Activated T-cell treated with anti-CD3 and anti-CD28 coated beads for 48 hours (primary cell): ENCODE measurements at regions not wholly inside any gene's neighbourhood (a gene's known extent, or its start where the extent isn't known, plus 50 kb on each side); places are given as distances from the start of the nearest gene placed in this dataset.

ENCODE experiments used
- DNase-seq: peaks from one replicate; pipeline ENCODE4 v3.0.0-alpha.2; 2020; ENCODE audit warnings: low read depth

DNA sequence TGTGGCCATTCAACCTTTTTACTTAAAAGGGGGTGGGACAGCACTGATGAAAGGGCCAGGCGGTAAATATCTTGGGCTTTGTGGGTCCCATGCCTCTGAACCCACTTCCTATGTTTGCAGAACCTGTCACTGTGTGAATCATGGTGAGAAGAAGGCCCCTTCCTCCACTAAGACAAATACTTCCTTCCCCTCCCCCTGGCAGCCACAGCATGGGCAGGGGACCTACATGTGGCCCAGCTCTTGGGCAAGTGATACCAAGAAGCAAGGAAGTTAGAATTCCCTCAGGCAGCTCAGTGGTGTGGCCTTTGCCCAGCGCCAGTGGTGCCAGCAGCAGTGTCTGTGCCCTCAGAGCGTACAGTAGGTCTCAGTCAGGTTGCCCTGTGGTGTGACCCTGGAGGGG lies 168.6 kb downstream of the TRIM33 start:
- no peak for DNase-seq

DNA sequence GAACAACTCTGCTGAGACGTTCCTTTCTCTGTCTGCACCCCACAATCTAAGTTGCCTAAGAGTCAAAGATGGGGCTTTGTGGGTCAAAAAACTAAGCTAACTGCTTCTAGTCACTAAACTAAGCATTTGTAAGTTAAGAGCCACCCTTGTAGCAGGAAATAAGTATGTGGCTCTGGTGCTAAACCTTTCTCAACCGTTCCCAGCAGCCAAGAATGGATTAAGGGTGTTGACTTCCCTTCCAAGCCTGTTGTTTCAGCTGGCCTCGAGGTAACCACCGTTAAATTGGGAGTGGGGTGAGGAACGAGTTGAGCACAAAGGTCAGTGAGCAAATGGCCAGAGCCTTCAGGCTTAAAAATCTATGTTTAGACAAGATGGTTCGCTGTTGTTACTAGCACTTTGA lies 169.1 kb downstream of the TRIM33 start:
- DNase-seq: no peak

DNA sequence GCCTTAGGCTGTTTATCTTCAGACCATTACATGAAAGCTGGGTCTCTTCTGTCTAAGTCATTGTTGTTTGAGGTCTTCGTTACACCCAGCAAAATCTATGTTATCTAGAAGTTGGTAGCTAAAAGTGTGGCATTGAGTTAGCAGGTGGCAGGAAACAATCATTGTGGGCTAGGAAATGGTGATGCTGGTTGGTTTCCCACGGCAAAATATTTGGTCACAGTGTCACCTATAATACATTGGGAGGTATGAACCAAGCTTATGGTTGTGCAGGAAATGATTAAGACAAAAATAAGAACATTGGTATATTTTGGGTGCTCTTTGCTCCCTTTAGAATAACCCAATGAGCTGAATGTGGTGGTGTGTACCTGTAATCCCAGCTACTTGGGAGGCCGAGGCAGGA lies 169.7 kb downstream of the TRIM33 start:
- DNase-seq: no peak

- DNase-seq: no peak
Measured at GRCh38 chr1:114340892-114341291, 170.1 kb downstream of the TRIM33 start.

GRCh38 chr1:114339379-114339778 lies 171.6 kb downstream of the TRIM33 start:
- DNase-seq: no peak

DNA sequence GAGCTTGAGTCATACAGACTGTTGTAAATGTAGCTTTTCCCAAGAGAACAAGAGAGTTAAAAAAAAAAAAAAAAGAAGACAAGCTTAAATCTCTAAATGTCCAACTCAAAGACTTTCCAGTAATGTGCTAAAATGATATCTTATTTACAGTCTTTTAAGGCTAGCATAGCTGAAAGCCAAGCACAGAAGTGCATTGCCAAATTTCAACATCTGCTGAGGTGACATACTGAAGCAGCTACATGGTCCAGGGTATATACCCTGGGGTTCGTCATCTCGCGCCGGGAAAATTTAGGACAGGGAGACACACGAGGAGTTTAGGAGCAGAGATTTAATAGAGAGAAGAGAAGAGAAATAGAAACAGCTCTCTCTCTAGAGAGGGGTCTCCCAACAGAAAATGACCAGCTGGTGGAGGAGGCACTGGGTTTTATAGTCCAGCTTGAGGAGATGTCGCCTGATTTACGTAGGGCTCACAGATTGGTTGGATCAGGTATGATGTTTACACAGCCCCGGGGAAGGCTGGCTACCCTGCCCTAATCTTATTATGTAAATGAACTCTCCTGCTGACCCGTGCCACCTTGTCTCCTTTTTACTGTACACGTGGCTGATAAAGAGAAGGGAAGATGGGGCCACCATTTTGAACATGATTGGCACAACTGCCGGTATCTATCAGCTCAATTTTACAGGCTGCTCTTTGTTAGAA lies 172.7 kb downstream of the TRIM33 start:
- DNase-seq: no peak

DNA sequence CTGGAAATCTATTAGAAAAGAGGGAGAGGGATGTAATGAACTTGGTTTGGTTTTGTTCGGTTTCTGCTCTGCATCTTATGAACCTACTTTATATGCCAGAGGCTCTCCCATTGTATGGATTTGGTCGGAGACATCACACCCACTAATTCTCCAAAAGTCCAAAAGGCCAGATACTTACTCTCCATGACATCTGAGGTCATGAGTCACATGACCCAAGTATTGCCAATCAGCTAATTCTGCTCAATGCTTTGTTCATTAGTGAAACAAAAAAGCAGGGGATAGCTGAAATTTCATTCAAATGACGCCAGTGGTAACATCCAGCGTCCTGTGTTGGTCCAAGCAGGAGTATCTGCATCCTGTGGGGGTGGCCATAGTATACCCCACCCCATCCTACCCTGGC lies 173.6 kb downstream of the TRIM33 start:
- DNase-seq: no peak

DNA sequence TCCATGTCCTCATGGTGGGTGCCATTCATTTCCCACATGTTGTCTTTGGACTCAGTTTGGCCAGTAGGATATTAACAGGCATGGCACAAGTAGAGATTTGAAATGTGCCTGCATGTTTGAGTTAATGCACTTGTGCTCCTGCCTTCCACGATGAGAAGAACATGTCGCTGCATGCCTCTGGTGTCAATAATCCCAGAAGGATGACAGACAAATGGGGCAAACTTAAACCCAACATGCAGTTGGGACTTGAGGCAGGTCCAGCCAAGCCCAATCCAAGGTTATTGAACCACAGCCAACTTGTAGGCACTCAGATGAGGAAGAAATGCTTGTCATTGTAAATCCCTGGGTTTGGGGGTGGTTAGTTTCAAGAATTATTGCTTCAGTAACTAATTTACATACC lies 174.6 kb downstream of the TRIM33 start:
- no peak for DNase-seq

GRCh38 chr1:114335273-114335672 lies 175.7 kb downstream of the TRIM33 start:
- no peak for DNase-seq

DNA sequence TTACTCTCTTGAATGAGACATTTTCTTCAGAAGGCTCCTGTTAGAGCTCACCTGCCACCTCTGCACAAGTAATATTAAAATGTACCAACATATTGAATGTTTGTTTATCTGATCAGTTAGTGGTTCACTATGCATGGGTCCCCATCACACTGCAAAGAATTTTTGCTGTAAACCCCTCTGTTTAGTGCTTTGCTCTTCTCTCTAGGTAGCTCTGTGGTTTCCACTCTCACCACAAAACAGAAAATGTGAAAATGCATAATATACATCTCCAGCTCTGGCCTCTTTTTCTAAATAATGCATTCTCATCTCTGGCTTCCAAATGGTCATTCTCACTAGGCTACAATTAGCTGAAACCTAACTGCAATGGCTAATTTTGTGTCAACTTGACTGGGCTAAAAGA lies 176.7 kb downstream of the TRIM33 start:
- no peak for DNase-seq

DNA sequence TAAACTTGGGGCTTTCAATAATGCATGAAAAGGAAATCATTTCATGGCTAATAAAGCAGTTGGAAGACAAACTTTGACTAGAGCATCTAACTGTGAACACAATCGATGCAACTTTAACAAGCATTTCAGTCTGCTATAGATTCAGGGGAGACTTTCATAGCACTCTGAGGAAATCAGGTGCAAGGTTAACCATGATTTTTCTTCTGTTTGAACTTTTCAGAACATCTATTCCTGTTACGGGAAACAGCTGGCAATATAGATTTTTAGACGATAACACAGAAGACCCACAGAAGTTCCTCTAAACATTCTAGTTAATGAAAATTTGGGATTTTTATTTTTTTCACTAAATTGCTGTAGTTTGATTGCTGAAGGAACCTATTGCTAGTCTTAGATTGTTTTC lies 177.3 kb downstream of the TRIM33 start:
- DNase-seq: no peak

DNA sequence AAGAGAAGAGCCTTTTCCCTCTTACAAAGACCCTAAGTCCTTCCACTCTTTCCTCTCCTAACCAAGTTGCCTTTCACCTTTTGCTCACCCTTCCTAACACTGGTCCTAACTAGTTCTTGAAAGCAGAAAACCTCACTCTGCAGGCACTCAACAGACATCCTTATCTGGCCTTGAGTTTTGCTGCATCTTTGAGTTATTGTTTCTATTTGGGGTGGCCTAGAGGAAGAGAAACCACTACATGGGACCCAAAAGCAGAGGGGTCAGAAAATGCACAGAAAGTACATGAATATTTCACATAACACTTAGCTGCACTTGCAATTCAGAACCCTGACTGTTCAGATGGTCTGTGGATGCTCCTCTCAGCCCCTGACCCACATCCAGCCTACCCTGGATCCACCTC lies 178.3 kb upstream of the SYT6 start:
- DNase-seq: no peak

GRCh38 chr1:114330451-114330983 lies 176.8 kb upstream of the SYT6 start:
- DNase-seq: no peak

DNA sequence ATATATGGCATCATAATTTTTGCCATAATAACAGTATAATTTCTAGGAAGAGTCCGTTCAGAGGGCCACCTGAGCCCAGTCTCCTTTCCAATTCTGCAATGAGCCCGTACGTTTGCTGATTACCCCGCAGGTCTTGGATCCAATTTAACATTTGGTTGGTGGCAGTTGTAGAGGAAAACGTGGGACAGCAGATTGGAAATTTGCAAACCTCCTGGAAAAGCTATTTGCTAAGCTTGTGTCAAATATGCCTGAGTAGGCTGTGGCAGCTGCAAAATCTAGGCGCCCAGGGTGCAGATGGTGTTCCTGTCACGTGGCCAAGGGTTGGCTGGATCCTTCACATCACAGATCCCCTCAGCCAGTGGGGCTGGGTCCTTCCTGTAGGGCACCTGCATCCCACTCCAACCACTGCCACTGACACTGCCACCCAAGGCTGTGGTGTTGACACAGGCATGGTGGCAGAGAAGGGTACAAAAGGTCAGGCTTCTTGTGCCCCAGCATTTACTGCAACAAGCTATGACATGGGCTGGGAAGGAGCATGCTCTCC lies 174.8 kb upstream of the SYT6 start:
- no peak for DNase-seq

DNA sequence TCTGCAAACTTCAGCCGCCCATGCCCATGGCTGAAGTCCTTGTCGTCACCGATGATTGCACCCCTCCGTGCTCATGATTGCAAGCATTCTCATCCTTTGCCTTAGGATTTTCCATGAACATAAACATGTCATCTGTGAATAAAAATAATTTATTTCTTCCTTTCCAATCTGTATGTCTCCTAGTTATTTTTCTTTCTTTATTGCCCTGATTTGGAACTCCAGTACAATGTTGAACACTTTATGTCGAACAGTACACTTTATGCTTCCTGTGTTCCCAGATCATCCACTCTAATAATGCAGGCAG lies 170.9 kb upstream of the SYT6 start:
- DNase-seq: no peak

DNA sequence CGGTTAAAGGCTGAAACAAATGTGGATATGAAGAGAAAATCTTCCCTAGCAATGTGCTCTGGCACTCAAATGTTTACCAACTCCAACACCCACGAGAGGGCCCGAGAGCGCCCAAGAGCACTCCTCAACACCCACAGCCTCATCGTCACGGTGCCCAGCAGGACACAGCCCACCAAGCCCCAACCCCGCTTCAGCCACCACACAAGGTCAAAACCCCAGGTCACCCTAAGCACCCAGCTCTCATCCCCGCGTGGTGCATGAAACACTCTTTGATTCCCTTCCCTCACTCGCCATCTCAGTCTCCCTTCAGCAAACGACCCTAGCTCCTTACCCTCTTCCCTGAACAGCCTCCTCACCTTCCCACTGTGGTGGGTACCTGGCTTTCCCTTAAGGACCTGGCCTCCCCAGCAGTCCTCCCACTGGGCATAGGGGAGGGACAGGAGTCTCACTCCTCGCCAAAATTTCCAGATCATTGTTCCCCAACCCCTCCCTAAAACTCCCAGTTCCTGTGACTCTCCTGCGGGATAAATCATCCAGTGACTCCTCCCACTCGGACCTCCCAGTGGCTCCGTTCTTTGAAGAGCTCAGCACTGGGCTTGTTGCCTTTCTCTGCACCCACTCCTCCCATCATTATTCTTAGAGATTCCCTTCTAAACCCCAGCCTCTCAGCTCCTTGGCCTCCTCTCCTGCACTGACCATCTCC lies 170.4 kb upstream of the SYT6 start:
- DNase-seq: no peak

DNA sequence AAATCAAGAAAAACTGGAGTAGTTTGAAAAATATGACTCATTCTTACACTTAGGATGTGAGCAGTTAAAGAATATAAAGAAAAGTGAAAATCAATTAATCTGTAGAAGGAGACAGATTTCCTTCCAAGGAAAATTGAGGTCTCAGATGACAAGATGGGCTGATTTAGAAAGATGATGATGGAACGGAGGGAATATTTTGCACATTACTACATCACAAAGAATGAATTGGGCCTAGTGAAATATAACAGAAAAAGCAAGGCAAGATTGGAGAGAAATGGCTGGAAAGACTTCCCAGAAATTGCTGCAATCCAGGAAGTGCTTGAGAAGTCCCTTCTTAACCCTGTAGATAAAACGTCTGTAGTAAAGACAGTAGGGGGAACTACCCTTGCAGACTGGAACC lies 169.1 kb upstream of the SYT6 start:
- no peak for DNase-seq

GRCh38 chr1:114322207-114322606 lies 168.5 kb upstream of the SYT6 start:
- DNase-seq: no peak

DNA sequence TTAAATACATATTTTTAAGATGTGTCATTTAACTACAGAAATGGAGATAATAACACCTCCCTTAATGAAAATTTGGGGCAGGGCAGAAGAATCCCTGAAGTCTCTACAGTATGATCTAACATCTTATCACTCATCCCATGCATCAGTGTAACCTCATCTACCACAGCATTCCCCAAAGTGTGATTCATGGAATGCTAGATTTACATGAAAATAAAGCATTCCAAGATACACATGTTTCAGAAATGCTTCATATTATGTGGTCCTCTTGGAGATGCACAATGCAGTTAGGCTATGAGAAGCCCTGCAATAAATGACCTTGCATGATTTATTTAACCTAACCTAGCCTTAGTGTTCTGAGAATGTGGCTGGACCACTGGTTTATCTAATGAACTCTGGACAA lies 166.9 kb upstream of the SYT6 start:
- no peak for DNase-seq

- DNase-seq: no peak
Measured at GRCh38 chr1:114319418-114319817, 165.7 kb upstream of the SYT6 start.

DNA sequence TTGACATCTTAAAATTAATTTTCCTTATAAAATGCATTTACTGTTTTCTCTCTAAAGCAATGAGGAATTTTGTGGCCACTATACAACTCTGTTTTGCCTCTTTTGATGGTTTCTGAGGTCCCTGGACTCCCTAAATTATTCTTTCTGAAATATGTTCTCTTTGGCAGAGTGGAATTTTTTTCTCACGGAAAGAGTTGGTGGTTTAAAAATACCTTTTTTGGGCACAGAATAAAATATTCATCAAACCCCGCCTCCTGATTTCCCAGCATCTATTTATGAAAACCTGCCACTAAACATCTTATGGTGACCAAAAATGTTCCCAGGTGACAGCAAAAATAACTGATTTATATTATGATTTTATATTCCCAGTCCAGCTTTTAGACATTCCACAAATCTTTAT lies 165.3 kb upstream of the SYT6 start:
- DNase-seq: no peak

GRCh38 chr1:114316204-114316603 lies 162.5 kb upstream of the SYT6 start:
- no peak for DNase-seq

- no peak for DNase-seq
Measured at GRCh38 chr1:114315631-114316030, 162.0 kb upstream of the SYT6 start.

DNA sequence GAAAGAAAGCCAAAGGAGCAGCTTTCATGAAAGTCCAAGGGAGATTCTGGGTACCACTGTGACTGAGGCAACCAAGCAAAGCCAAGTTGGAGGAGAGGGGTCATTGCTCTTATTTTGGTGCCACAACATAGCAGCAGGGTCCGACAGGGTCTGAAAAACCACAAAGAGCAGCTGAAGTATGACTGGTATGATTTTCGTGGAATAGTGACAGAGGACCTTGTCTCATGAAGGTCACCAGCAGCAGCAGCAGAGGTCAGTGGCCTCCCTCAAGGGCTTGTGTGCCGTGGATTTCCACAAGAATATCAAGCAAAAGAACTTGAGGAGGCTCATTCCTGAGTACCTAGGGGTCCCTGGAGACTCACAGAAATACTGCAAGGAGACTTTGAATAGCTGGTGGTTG lies 160.9 kb upstream of the SYT6 start:
- DNase-seq: no peak
